RWPE1 (cell line): ENCODE measurements at regions not wholly inside any gene's neighbourhood (a gene's known extent, or its start where the extent isn't known, plus 50 kb on each side); places are given as distances from the start of the nearest gene placed in this dataset.

ENCODE experiments used
- CTCF ChIA-PET: fragments of 350-600 bp; sonication (Branson Sonifier 250); formaldehyde crosslinking; extraction: SDS; loops from one replicate; lab custom pipeline; 2021; lab: Yijun Ruan, JAX
- POLR2A ChIA-PET: fragments of 400-600 bp; formaldehyde crosslinking; extraction: SDS; loops from one replicate; lab custom pipeline; 2020; ENCODE audit warnings: antibody characterized with exemption; ENCODE audit not compliant: low non-redundant PET; lab: Yijun Ruan, JAX
- DNase-seq: peaks from one replicate; pipeline ENCODE4 v3.0.0; 2012; ENCODE audit warnings: low spot score
- H3K27ac ChIP-seq: fragments of 450-650 bp; 2 replicates; pipeline ENCODE4 v1.5.1; 2017
- CTCF ChIP-seq: fragments of 450-650 bp; conservative IDR thresholded peaks from 2 replicates; pipeline ENCODE4 v1.5.1; 2017; ENCODE audit warnings: low read depth, mild to moderate bottlenecking

DNA sequence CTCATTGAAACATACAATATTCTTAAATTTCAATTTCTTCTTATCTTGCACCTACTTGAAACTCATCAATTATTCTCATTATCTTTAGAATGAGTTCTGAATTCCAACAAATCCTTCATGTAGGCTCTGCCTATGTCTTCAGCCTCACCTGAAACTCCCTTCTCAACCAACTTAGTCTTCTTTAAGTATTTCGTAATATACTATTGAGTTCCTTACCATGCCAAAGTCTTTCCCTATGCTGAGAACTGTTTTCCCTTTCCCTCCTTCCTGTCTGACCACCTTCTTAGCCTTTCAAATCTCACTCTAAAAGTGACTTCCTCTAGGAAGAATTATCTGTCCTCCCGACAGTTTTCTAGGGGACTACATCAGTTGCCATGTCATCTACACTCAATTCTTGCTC lies 50.9 kb upstream of the ZFAND5 start:
- ChIA-PET POLR2A (no interaction called here), CTCF (no interaction called here)
- no peak for TF ChIP-seq CTCF
- no peak for DNase-seq
- no peak overlapping the region for H3K27ac ChIP-seq

GRCh38 chr9:72415163-72415562 lies 50.2 kb upstream of the ZFAND5 start:
- H3K27ac ChIP-seq = no peak overlapping the region
- no peak for DNase-seq
- ChIA-PET CTCF (no interaction called here), POLR2A (no interaction called here)
- TF ChIP-seq CTCF = no peak
